Mucosa of rectum (tissue), 2 donors: ENCODE measurements at regions not wholly inside any gene's neighbourhood (a gene's known extent, or its start where the extent isn't known, plus 50 kb on each side); places are given as distances from the start of the nearest gene placed in this dataset.

Experiments used
- H3K27ac ChIP-seq, 2 donors: one replicate each; pipeline ENCODE4 v1.7.0; 2013; ENCODE audit warnings: inconsistent platforms in 2 of 2, low read depth in 2 of 2, low read length in 2 of 2
- H3K27me3 ChIP-seq, 2 donors: one replicate each; pipeline ENCODE4 v1.7.0; 2013; ENCODE audit warnings: low read length in 2 of 2; ENCODE audit not compliant: control insufficient read depth in 2 of 2, insufficient read depth in 2 of 2
- H3K36me3 ChIP-seq, 2 donors: one replicate each; pipeline ENCODE4 v1.7.0; 2013; ENCODE audit warnings: low read length in 2 of 2; ENCODE audit not compliant: control insufficient read depth in 2 of 2, insufficient read depth in 2 of 2
- H3K4me1 ChIP-seq, 2 donors: one replicate each; pipeline ENCODE4 v1.7.0; 2013; ENCODE audit warnings: low read length in 2 of 2, mild to moderate bottlenecking in 1 of 2; ENCODE audit not compliant: control insufficient read depth in 2 of 2, insufficient read depth in 2 of 2
- H3K4me3 ChIP-seq, 2 donors: one replicate each; pipeline ENCODE4 v1.7.0; 2013; ENCODE audit warnings: low read length in 2 of 2
- H3K9ac ChIP-seq, 2 donors: one replicate each; pipeline ENCODE4 v1.7.0; 2013; ENCODE audit warnings: low read length in 2 of 2, low read depth in 1 of 2, mild to moderate bottlenecking in 1 of 2
- H3K9me3 ChIP-seq, 2 donors: one replicate each; pipeline ENCODE4 v1.7.0; 2013; ENCODE audit warnings: low read length in 2 of 2; ENCODE audit not compliant: control insufficient read depth in 2 of 2
- donor health status: healthy.
- donor health status: Normal muscosa, but diverticular disease.

DNA sequence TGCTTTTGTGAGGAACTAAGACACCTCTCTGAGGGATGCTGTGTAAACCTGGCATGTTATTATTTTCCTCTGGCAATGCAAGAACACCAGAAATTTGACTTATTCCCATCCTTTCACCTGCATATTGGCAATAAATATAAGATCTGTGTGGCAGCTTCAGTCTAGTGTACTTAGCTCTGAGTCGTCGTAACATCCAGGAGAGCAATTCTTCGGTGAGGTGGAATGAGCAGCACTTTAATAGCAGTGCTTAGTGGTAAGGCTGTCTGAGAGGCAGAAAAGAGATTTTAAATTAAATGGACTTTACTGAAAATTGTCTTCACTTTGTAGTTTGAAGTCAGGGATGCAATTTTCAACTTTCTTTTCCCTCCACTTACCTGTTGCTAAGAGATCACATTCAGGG lies 344.9 kb downstream of the PCDH7 start:
- no peaks in the 10 kb centered on the region for H3K9me3 ChIP-seq
- H3K9ac ChIP-seq, result no peak overlapping the region
- H3K27me3 ChIP-seq, result no peaks in the 10 kb centered on the region
- H3K27ac ChIP-seq, result no peak overlapping the region
- H3K4me1 ChIP-seq, result no peaks in the 10 kb centered on the region
- no peaks in the 10 kb centered on the region for H3K36me3 ChIP-seq
- H3K4me3 ChIP-seq, result no peak overlapping the region

DNA sequence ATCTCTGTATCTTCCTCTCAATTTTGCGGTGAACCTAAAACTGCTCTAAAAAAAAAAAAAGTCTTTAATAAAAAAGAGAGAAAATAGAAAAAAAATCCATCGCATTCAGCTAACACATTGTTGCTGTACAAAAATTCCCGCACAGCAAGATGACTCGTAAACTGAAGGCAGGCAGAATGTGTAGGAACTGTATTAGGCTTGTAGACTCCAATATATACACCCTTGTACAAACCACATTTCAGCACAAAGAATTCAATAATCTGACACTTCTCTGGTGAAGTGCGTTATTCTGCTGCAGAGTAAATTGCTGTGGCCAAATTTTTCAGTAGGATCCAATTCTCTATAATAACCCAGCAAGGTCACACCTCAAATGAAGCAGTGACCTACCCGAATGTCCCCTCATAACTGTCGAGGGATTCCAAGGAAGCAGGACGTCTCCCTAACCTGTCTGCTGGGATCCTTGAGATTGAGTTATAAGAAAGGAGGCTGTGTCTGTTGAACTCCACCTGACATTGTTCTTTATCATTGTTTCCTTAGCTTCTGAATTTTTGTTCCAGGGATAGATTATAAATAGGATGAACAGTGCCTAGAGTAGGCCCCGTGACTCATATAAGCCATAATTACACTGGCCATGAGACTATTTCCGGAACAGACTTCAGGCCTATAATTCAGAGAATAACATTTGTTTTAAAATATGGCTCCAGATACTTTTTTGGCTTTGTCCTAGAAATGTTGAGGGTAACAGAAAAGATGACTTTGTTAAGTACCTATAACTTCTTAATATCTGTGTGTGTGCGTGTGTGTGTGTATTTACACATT lies 348.3 kb downstream of the PCDH7 start:
- Histone ChIP-seq H3K4me3 (no peak overlapping the region), H3K9me3 (no peaks in the 10 kb centered on the region), H3K27me3 (no peaks in the 10 kb centered on the region), H3K4me1 (no peaks in the 10 kb centered on the region), H3K27ac (no peak overlapping the region), H3K36me3 (no peaks in the 10 kb centered on the region), H3K9ac (no peak overlapping the region)

DNA sequence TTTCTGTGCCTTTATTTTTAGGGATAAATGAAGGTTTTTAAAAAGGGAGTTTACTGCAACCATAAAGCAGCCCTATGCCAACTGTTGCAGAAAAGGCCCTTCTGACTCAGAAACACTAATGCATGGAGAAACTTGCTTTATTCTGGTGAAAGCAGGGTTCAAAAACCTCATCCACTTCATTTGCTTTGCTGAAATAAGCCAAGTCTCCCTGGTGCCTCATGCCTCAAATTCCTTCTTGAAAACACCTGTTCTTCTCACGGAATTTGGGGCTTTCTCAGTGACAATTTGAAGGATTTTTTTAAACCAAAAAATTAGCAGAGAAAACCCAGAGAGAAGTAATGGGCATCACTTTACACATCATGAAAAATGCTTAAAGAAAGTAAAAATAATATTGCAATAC lies 349.0 kb downstream of the PCDH7 start:
- no peak overlapping the region for H3K9ac ChIP-seq
- H3K9me3 ChIP-seq, result no peaks in the 10 kb centered on the region
- no peak overlapping the region for H3K4me3 ChIP-seq
- H3K4me1 ChIP-seq, result no peaks in the 10 kb centered on the region
- H3K27ac ChIP-seq, result no peak overlapping the region
- H3K36me3 ChIP-seq, result no peaks in the 10 kb centered on the region
- no peaks in the 10 kb centered on the region for H3K27me3 ChIP-seq

- Histone ChIP-seq H3K4me3 (no peak overlapping the region), H3K4me1 (no peaks in the 10 kb centered on the region), H3K9me3 (no peaks in the 10 kb centered on the region), H3K36me3 (no peaks in the 10 kb centered on the region), H3K27ac (no peak overlapping the region), H3K27me3 (no peaks in the 10 kb centered on the region), H3K9ac (no peak overlapping the region)
Observed at GRCh38 chr4:31071508-31072486, 351.6 kb downstream of the PCDH7 start.

DNA sequence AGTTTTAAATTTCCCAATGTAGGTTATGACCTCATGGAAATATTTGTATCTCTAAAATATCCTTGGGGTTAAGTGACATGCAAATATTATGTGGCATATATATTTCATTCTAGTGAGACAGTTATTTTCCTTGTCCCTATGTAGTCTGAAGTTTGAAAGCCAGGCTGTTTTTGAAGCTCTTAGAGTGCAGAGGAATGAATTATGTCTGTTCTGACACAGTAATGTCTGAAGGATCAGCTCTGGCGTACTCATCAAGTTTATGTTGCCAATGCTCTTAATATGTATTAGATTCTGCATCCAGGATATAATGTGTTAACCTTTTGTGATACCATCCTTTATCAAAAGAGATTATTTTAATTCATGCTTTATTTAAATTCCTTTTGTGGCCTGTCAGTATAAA lies 355.8 kb downstream of the PCDH7 start:
- H3K4me3 ChIP-seq, result no peak overlapping the region

DNA sequence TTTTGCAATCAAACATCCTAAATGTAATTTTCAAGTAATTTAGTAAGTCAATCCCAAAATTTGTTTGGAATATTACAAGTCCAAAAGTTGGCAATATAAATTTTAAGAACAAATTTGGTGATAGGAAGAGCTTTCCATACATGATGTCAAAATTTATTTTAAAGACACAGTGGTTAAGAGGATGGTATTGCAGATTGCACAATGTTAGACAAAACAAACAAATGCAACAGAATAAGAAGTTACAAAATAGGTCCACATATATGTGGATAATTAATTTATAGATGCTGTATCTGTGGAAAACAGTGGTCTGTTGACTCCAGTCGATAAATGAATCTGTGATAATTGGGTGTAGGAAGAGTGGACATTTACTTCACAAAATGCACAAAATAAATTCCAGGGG lies 358.5 kb downstream of the PCDH7 start:
- H3K9me3 ChIP-seq, result no peaks in the 10 kb centered on the region
- H3K4me1 ChIP-seq, result no peaks in the 10 kb centered on the region
- no peak overlapping the region for H3K9ac ChIP-seq
- no peaks in the 10 kb centered on the region for H3K27me3 ChIP-seq
- H3K4me3 ChIP-seq, result no peak overlapping the region
- H3K27ac ChIP-seq, result no peak overlapping the region
- no peaks in the 10 kb centered on the region for H3K36me3 ChIP-seq

More for the DNA sequence above, 355.8 kb downstream of the PCDH7 start:
- Histone ChIP-seq H3K27ac (no peak overlapping the region), H3K4me1 (no peaks in the 10 kb centered on the region), H3K9me3 (no peaks in the 10 kb centered on the region), H3K9ac (no peak overlapping the region), H3K36me3 (no peaks in the 10 kb centered on the region), H3K27me3 (no peaks in the 10 kb centered on the region)

- Histone ChIP-seq H3K36me3 (no peaks in the 10 kb centered on the region), H3K9ac (no peak overlapping the region), H3K27ac (no peak overlapping the region), H3K4me1 (no peaks in the 10 kb centered on the region), H3K4me3 (no peak overlapping the region), H3K27me3 (no peaks in the 10 kb centered on the region), H3K9me3 (no peaks in the 10 kb centered on the region)
Observed at GRCh38 chr4:31080887-31081286, 360.7 kb downstream of the PCDH7 start.

DNA sequence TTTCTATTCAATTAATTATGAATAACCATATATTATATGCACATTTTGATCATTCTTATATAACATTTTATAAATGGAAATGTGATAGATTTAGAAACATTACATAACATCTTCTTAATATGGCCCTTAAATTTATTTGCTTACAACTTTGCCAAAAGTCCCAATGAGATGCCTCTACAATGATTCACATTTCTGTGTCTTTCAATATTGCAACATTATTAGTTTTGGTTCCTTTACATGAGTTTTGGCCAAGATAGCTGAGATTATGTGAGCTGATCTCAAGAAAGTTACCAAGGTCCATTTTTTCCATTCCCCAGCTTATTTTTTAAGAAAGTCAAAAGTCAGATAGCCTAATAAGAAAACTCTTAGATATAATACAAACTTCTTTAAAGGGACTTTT lies 361.2 kb downstream of the PCDH7 start:
- no peak overlapping the region for H3K4me3 ChIP-seq
- no peaks in the 10 kb centered on the region for H3K36me3 ChIP-seq
- H3K9ac ChIP-seq, result no peak overlapping the region
- H3K27ac ChIP-seq, result no peak overlapping the region
- H3K9me3 ChIP-seq, result no peaks in the 10 kb centered on the region
- H3K4me1 ChIP-seq, result no peaks in the 10 kb centered on the region
- no peaks in the 10 kb centered on the region for H3K27me3 ChIP-seq

DNA sequence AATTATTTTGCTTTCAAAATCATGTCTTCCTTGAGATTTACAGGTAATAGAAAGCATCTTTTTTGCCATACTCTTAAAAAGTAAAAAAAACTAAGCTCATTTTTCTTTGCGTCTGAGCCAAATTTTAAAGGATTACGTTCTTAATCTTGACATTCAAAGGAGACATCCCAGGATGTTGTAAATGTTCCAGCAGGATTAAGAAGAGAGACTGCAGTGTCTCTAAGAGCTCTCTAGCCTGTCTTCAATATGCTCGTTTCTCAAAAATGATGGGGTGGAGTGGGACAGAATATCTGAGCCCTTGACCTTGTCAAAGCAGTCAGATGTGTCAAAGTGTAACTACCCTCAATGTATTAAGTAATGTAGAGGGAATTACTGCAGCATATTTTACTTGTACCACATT lies 363.3 kb downstream of the PCDH7 start:
- Histone ChIP-seq H3K27me3 (no peaks in the 10 kb centered on the region), H3K27ac (no peak overlapping the region), H3K36me3 (no peaks in the 10 kb centered on the region), H3K9ac (no peak overlapping the region), H3K4me3 (no peak overlapping the region), H3K4me1 (no peaks in the 10 kb centered on the region), H3K9me3 (no peaks in the 10 kb centered on the region)

DNA sequence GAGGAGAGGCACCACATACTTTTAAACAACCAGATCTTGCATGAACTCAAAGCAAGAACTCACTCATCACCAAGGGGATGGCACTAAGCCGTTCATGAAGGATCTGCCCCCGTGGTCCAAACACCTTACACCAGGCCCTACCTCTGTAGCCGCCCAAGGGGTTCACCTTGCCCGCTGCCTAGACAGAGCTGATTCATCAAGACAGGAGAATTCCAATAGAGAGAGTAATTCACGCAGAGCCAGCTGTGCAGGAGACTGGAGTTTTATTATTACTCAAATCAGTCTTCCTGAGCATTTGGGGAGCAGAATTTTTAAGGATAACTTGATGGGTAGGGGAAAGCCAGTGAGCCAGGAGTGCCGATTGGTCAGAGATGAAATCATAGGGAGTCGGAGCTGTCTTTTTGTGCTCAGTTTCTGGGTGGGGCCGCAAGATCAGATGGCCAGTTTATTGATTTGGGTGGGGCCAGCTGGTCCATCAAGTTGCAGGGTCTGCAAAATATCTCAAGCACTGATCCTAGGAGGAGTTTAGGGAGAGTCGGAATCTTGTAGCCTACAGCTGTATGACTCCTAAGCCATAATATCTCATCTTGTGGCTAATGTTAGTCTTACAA lies 364.7 kb downstream of the PCDH7 start:
- no peaks in the 10 kb centered on the region for H3K36me3 ChIP-seq
- no peak overlapping the region for H3K27ac ChIP-seq
- no peak overlapping the region for H3K4me3 ChIP-seq
- no peaks in the 10 kb centered on the region for H3K4me1 ChIP-seq
- H3K27me3 ChIP-seq, result no peaks in the 10 kb centered on the region
- no peaks in the 10 kb centered on the region for H3K9me3 ChIP-seq
- H3K9ac ChIP-seq, result no peak overlapping the region
